Ectodermal cell (in vitro differentiated cells): ENCODE measurements at regions not wholly inside any gene's neighbourhood (a gene's known extent, or its start where the extent isn't known, plus 50 kb on each side); places are given as distances from the start of the nearest gene placed in this dataset.
"Not testable (repeated sequence)": the region's sequence is repeated elsewhere in the genome, so short reads cannot be mapped to it uniquely, and the experiment has no call there.

Experiments used
- H3K27ac ChIP-seq: 2 replicates; pipeline ENCODE4 v1.7.0; 2013; ENCODE audit warnings: mild to moderate bottlenecking, low read depth, low read length; ENCODE audit not compliant: insufficient read depth, poor library complexity, severe bottlenecking
- H3K27me3 ChIP-seq: 2 replicates; pipeline ENCODE4 v1.7.0; 2013; ENCODE audit warnings: mild to moderate bottlenecking, low read length; ENCODE audit not compliant: insufficient read depth, control insufficient read depth, poor library complexity, severe bottlenecking
- H3K36me3 ChIP-seq: one replicate; pipeline ENCODE4 v1.7.0; 2013; ENCODE audit warnings: low read length; ENCODE audit not compliant: control insufficient read depth, insufficient read depth
- H3K4me1 ChIP-seq: one replicate; pipeline ENCODE4 v1.7.0; 2013; ENCODE audit warnings: low read length; ENCODE audit not compliant: control insufficient read depth, insufficient read depth
- H3K4me3 ChIP-seq: 2 replicates; pipeline ENCODE4 v1.7.0; 2013; ENCODE audit warnings: low read depth, low read length, control low read depth; ENCODE audit not compliant: insufficient read depth
- H3K9me3 ChIP-seq: 2 replicates; pipeline ENCODE4 v1.7.0; 2013; ENCODE audit warnings: mild to moderate bottlenecking, low read length, moderate library complexity; ENCODE audit not compliant: control insufficient read depth
- WGBS, 2 experiments: methylation state at CpG; one replicate each; pipeline ENCODE4 v1.1.7; 2013; ENCODE audit warnings: missing lambda C conversion rate in 2 of 2; 5-methylcytosine and 5-hydroxymethylcytosine counted together

GRCh38 chr13:50747737-50748350 lies 95.6 kb downstream of the DLEU7 start:
- no peaks in the 10 kb centered on the region for H3K36me3 ChIP-seq
- H3K27me3 ChIP-seq, result no peaks in the 10 kb centered on the region
- H3K27ac ChIP-seq, result no peak overlapping the region
- no peaks in the 10 kb centered on the region for H3K9me3 ChIP-seq
- WGBS, 2 experiments, result 64 to 70% methylated on average over 2 of the region's 3 CpGs
- H3K4me3 ChIP-seq, result no peak overlapping the region
- H3K4me1 ChIP-seq, result no peaks in the 10 kb centered on the region

DNA sequence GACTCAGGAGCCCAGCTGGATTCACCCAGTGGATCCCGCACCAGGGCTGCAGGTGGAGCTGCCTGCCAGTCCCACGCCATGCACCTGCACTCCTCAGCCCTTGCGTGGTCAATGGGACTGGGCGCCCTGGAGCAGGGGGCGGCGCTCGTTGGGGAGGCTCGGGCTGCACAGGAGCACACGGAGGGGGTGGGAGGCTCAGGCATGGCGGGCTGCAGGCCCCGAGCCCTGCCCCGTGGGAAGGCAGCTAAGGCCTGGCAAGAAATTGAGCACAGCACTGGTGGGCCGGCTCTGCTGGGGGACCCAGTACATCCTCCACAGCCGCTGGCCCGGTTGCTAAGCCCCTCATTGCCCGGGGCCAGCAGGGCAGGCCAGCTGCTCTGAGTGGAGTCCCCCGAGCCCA lies 90.3 kb downstream of the DLEU7 start:
- H3K27me3 ChIP-seq, result not testable (repeated sequence)

DNA sequence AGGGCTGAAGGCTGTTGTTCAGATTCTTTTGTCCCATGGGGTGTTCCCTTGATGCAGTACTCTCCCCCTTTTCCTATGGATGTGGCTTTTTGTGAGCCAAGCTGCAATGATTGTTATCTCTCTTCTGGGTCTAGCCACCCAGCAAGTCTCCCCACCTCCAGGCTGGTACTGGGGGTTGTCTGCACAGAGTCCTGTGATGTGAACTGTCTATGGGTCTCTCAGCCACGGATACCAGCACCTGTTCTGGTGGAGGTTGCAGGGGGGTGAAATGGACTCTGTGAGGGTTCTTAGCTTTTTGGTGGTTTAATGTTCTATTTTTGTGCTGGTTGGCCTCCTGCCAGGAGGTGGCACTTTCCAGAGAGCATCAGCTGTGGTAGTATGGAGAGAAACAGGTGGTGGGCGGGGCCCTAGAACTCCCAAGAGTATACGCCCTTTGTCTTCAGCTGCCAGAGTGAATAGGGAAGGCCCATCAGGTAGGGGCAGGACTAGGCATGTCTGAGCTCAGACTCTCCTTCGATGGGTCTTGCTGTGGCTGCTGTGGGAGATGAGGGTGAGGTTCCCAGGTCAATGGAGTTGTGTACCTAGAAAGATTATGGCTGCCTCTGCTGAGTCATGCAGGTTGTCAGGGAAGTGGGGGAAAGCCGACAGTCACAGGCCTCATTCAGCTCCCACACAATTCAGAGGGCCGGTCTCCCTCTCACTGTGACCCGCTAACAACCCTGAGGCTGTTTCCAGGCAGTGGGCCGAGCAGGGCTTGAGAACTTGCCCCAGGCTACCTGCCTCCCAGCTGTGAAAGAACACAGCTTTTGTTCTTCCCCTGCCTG lies 87.4 kb downstream of the DLEU7 start:
- not testable (repeated sequence) for H3K4me1 ChIP-seq, H3K27ac ChIP-seq, H3K9me3 ChIP-seq, H3K4me3 ChIP-seq, H3K36me3 ChIP-seq, H3K27me3 ChIP-seq
- 78 to 79% methylated on average over 8 of the region's 8 CpGs for WGBS, 2 experiments

More for the DNA sequence above, 90.3 kb downstream of the DLEU7 start:
- not testable (repeated sequence) for H3K4me3 ChIP-seq, H3K27ac ChIP-seq, H3K36me3 ChIP-seq, H3K4me1 ChIP-seq, H3K9me3 ChIP-seq
- 89 to 91% methylated on average over 17 of the region's 17 CpGs for WGBS, 2 experiments

DNA sequence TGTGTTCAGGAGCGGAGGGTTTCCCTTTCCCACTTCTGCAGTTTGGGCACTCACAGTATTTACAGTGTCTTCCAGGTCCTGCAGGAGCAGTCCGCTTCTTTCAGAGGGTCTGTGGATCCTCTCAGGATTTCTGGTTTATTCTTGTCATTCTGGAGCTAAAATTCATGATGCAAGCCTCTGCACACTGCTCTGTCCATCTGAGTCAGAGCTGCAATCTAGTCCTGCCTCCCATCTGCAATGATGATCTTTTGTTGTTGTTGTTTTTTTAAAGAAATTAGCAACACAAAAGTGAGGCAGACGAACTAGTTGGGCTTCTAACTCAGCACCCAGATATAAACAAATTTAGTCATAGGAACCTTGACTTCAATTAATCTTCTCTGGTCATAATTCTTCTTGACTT lies 86.5 kb downstream of the DLEU7 start:
- WGBS, 2 experiments, result 79 to 80% methylated on average over 3 of the region's 3 CpGs
- Histone ChIP-seq H3K27ac (no peak overlapping the region), H3K4me1 (no peaks in the 10 kb centered on the region), H3K36me3 (no peaks in the 10 kb centered on the region), H3K27me3 (no peaks in the 10 kb centered on the region), H3K9me3 (no peaks in the 10 kb centered on the region), H3K4me3 (no peak overlapping the region)

GRCh38 chr13:50758796-50759195 lies 84.7 kb downstream of the DLEU7 start:
- Histone ChIP-seq H3K9me3 (no peaks in the 10 kb centered on the region), H3K27ac (no peak overlapping the region), H3K27me3 (no peaks in the 10 kb centered on the region), H3K4me3 (no peak overlapping the region), H3K36me3 (no peaks in the 10 kb centered on the region), H3K4me1 (no peaks in the 10 kb centered on the region)
- WGBS, 2 experiments, result 92 to 100% methylated on average over 1 of the region's 1 CpG

GRCh38 chr13:50760751-50761150 lies 82.7 kb downstream of the DLEU7 start:
- no peak overlapping the region for H3K27ac ChIP-seq
- 83 to 100% methylated on average over 1 of the region's 1 CpG for WGBS, 2 experiments
- no peaks in the 10 kb centered on the region for H3K4me1 ChIP-seq
- H3K4me3 ChIP-seq, result no peak overlapping the region
- H3K9me3 ChIP-seq, result no peaks in the 10 kb centered on the region
- H3K27me3 ChIP-seq, result no peaks in the 10 kb centered on the region
- H3K36me3 ChIP-seq, result no peaks in the 10 kb centered on the region

GRCh38 chr13:50761406-50761805 lies 82.1 kb downstream of the DLEU7 start:
- no peaks in the 10 kb centered on the region for H3K27me3 ChIP-seq
- no peaks in the 10 kb centered on the region for H3K36me3 ChIP-seq
- 94 to 95% methylated on average over 1 of the region's 1 CpG for WGBS, 2 experiments
- no peaks in the 10 kb centered on the region for H3K4me1 ChIP-seq
- no peaks in the 10 kb centered on the region for H3K9me3 ChIP-seq
- H3K4me3 ChIP-seq, result no peak overlapping the region
- H3K27ac ChIP-seq, result no peak overlapping the region

DNA sequence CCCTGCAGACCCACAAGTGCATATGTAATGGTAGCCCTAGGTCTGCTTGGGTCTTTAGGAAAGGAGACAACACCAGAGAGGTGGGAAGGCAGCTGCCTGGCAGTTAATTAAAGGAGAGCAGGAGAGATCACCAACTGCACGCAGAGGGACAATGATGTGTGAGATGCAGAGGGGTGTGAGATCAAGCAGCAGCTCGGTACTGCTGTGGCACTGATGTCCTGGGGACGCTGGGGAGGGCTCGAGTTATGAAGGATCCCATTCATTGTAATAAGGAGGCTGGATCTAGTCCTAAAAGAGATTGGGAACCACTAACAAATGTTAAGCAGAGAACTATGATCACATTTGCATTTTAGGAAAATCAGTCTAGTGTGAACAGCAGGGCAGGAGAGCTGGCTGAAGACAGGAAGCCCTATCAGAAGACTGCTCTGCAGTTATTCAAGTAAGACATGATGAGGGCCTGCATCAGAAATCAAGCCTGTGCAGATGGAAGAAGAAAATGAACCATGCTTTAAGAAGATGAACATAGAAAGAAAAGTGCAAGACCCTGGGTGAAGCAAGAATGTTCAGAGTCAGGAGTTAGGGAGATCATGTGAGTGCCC lies 80.4 kb downstream of the DLEU7 start:
- Histone ChIP-seq H3K36me3 (no peaks in the 10 kb centered on the region), H3K9me3 (no peaks in the 10 kb centered on the region), H3K4me3 (no peak overlapping the region), H3K27ac (no peak overlapping the region), H3K4me1 (no peaks in the 10 kb centered on the region), H3K27me3 (no peaks in the 10 kb centered on the region)
- WGBS, 2 experiments, result 84 to 91% methylated on average over 4 of the region's 4 CpGs

GRCh38 chr13:50766013-50766412 lies 77.5 kb downstream of the DLEU7 start:
- Histone ChIP-seq H3K4me1 (no peaks in the 10 kb centered on the region), H3K4me3 (no peak overlapping the region), H3K27me3 (no peaks in the 10 kb centered on the region), H3K9me3 (no peaks in the 10 kb centered on the region), H3K27ac (no peak overlapping the region), H3K36me3 (no peaks in the 10 kb centered on the region)
- WGBS, 2 experiments, result 89 to 94% methylated on average over 4 to 6 of the region's 6 CpGs

DNA sequence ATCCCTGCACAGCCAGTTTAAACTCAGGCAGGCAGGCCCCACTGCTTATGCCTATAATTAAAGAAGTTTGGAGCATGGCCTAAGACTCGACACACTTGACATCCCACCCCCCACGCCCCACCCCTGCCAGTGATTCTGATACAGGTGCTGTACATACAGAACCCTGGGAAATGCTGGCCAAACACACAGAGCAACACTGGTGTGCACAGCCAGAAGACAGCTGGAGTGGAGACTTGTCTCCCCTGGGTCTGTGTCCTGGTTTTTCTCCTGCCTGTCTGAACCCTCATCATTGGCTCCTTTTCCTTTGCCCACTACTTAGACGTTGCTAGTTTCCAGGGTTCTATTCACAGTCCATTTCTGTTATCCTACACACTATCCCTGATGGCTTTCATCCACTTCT lies 76.8 kb downstream of the DLEU7 start:
- H3K9me3 ChIP-seq, result no peaks in the 10 kb centered on the region
- H3K27me3 ChIP-seq, result no peaks in the 10 kb centered on the region
- no peak overlapping the region for H3K4me3 ChIP-seq
- H3K4me1 ChIP-seq, result no peaks in the 10 kb centered on the region
- no peaks in the 10 kb centered on the region for H3K36me3 ChIP-seq
- no peak overlapping the region for H3K27ac ChIP-seq
- WGBS, 2 experiments, result 88 to 91% methylated on average over 3 of the region's 3 CpGs
